ENCODE measurements at regions not wholly inside any gene's neighbourhood (a gene's known extent, or its start where the extent isn't known, plus 50 kb on each side); places are given as distances from the start of the nearest gene placed in this dataset.

DNA sequence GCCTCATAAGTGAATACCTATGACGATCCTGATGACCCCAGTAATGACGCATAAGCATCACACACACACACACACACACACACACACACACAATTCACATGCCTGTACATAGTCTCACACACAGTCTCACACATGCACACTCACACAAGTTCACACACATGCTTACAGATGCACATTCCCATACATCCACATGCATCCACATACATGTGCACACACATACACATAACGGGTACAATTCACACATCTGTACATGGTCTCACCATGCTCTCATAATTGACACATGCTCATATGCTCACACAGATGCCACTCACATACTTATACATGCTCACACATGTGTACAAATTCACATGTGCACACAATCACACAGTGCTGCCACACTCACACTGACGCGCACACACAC lies 105.7 kb upstream of the VSTM2B start:
- no peaks in the 10 kb centered on the region for H3K36me3 ChIP-seq
- no peaks in the 10 kb centered on the region for H3K4me1 ChIP-seq (ENCODE audit: low read depth)
- no peak for DNase-seq (ENCODE audit: low read depth in 1 of 2, low spot score in 1 of 2)
- H3K4me3 ChIP-seq = no peak overlapping the region
- TF ChIP-seq, protein P1, sequence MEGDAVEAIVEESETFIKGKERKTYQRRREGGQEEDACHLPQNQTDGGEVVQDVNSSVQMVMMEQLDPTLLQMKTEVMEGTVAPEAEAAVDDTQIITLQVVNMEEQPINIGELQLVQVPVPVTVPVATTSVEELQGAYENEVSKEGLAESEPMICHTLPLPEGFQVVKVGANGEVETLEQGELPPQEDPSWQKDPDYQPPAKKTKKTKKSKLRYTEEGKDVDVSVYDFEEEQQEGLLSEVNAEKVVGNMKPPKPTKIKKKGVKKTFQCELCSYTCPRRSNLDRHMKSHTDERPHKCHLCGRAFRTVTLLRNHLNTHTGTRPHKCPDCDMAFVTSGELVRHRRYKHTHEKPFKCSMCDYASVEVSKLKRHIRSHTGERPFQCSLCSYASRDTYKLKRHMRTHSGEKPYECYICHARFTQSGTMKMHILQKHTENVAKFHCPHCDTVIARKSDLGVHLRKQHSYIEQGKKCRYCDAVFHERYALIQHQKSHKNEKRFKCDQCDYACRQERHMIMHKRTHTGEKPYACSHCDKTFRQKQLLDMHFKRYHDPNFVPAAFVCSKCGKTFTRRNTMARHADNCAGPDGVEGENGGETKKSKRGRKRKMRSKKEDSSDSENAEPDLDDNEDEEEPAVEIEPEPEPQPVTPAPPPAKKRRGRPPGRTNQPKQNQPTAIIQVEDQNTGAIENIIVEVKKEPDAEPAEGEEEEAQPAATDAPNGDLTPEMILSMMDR (IDR thresholded peaks at IDR 0.05; ENCODE audit: low read depth, low read length) = no peak
- no peaks in the 10 kb centered on the region for H3K27me3 ChIP-seq
- no peak overlapping the region for H3K27ac ChIP-seq
- no peaks in the 10 kb centered on the region for H3K9me3 ChIP-seq (ENCODE audit: low read depth)

DNA sequence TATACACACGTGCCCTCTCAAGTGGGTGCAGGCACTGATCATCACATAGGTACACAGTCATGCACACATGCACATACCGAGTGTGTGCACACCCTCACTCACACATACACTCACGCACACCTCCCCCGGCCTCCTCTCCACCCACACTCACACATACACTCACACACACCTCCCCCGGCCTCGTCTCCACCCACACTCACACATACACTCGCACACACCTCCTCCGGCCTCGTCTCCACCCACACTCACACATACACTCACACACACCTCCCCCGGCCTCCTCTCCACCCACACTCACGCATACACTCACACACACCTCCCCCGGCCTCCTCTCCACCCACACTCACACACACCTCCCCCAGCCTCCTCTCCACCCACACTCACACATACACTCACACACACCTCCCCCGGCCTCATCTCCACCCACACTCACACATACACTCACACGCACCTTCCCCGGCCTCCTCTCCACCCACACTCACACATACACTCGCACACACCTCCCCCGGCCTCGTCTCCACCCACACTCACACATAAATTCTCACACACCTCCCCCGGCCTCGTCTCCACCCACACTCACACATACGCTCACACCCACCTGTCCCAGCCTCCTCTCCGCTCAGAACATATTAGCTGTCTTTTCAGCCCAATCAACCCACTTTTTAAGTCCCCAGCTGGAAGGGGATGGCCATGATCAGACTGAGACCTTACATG lies 105.2 kb upstream of the VSTM2B start:
- Histone ChIP-seq H3K4me1 (ENCODE audit: low read depth) (no peaks in the 10 kb centered on the region), H3K9me3 (ENCODE audit: low read depth) (no peaks in the 10 kb centered on the region), H3K27me3 (no peaks in the 10 kb centered on the region), H3K27ac (no peak overlapping the region), H3K4me3 (no peak overlapping the region), H3K36me3 (no peaks in the 10 kb centered on the region)
- DNase-seq (ENCODE audit: low read depth in 1 of 2, low spot score in 1 of 2) = no peak
- TF ChIP-seq, protein P1 (IDR thresholded peaks at IDR 0.05; ENCODE audit: low read depth, low read length) = no peak

DNA sequence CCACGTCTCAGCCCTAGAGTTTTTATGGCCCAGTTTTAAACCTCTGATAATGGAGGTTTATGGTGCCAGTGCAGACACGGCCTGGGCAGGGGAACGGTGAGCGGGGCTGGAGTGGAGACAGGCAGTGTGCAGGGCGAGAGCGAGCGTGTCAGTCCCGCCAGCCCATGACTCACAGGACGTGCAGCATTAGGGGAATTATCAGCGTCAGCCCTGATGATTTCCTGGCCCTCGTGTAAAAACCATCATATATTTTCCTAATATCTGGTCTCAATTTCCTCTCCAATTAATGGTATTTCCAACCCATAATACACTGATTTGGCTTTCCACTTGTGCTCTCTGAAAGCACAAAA lies 104.6 kb upstream of the VSTM2B start:
- DNase-seq (ENCODE audit: low read depth in 1 of 2, low spot score in 1 of 2) = peak in 1 of 2 donors; percentile 6
- H3K9me3 ChIP-seq (ENCODE audit: low read depth) = no peaks in the 10 kb centered on the region
- H3K4me1 ChIP-seq (ENCODE audit: low read depth) = no peaks in the 10 kb centered on the region
- H3K27ac ChIP-seq = no peak overlapping the region
- TF ChIP-seq, protein P1 (IDR thresholded peaks at IDR 0.05; ENCODE audit: low read depth, low read length) = no peak
- H3K36me3 ChIP-seq = no peaks in the 10 kb centered on the region
- H3K27me3 ChIP-seq = no peaks in the 10 kb centered on the region
- no peak overlapping the region for H3K4me3 ChIP-seq

DNA sequence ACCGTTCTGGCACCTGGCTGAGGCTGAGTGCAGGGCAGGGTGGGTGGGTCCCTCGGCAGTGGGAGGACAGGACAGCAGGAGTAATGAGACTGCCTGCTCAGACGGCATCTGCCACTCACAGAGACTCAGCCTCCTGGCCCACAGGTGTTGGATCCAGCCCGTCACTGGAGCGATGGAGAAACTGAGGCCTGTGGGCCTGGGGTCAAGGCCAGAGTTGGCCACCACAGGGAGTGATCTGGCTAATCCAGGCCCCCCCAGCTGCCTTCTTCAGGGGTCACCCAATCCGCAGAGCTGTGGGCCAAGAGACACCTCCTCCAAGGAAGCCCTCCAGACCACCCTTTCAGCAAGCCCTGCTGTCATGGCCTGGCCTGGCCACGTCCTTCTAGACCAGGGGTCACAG lies 103.7 kb upstream of the VSTM2B start:
- H3K27ac ChIP-seq = no peak overlapping the region
- TF ChIP-seq, protein P1 (IDR thresholded peaks at IDR 0.05; ENCODE audit: low read depth, low read length) = no peak
- no peak overlapping the region for H3K4me3 ChIP-seq
- no peak for DNase-seq (ENCODE audit: low read depth in 1 of 2, low spot score in 1 of 2)
- no peaks in the 10 kb centered on the region for H3K9me3 ChIP-seq (ENCODE audit: low read depth)
- no peaks in the 10 kb centered on the region for H3K4me1 ChIP-seq (ENCODE audit: low read depth)
- H3K27me3 ChIP-seq = no peaks in the 10 kb centered on the region
- H3K36me3 ChIP-seq = no peaks in the 10 kb centered on the region

DNA sequence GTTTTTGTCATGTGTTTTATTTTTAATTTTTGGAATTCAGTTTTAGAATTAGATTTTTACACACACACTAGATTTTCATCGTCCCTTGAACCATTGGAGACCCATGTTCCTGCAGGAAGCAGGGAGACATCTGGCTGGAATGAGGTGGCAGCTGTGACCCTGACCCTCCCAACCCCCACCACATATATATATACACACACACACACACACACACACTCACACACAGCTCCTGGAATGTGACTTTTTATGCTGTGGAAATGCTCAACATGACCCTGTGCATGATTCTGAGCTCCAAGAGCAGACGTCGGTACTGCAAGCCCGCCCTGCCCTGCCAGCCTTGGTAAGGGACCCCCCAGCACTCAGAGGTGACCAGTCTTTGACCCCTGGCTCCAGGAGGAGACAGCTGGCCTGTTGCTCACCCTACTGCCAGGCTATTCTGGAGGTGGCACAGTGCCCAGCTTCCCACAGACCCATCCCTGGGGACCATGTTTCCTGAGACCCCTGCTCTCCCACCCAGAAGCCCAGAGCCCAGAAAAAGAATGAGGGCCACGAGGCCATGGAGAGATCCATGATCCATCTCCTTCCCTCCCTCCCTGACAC lies 103.2 kb upstream of the VSTM2B start:
- no peak overlapping the region for H3K27ac ChIP-seq

More for the DNA sequence above, 103.2 kb upstream of the VSTM2B start:
- Histone ChIP-seq H3K27me3 (no peaks in the 10 kb centered on the region), H3K4me3 (no peak overlapping the region), H3K36me3 (no peaks in the 10 kb centered on the region), H3K4me1 (ENCODE audit: low read depth) (no peaks in the 10 kb centered on the region), H3K9me3 (ENCODE audit: low read depth) (no peaks in the 10 kb centered on the region)
- no peak for DNase-seq (ENCODE audit: low read depth in 1 of 2, low spot score in 1 of 2)
- TF ChIP-seq, protein P1 (IDR thresholded peaks at IDR 0.05; ENCODE audit: low read depth, low read length) = no peak

Data from cardiac muscle cell (in vitro differentiated cells and primary cell).